GM18909 (cell line): ENCODE measurements at regions not wholly inside any gene's neighbourhood (a gene's known extent, or its start where the extent isn't known, plus 50 kb on each side); places are given as distances from the start of the nearest gene placed in this dataset.
A peak's percentile ranks its signal among the peaks of the same experiment; 100 is the strongest.

ENCODE experiments used
- ATAC-seq: cut with Tn5 transposase; IDR thresholded peaks from one replicate; pipeline ENCODE4 v1.9.1; 2021; ENCODE audit warnings: mild to moderate bottlenecking; ENCODE audit not compliant: unreplicated experiment, poor library complexity

DNA sequence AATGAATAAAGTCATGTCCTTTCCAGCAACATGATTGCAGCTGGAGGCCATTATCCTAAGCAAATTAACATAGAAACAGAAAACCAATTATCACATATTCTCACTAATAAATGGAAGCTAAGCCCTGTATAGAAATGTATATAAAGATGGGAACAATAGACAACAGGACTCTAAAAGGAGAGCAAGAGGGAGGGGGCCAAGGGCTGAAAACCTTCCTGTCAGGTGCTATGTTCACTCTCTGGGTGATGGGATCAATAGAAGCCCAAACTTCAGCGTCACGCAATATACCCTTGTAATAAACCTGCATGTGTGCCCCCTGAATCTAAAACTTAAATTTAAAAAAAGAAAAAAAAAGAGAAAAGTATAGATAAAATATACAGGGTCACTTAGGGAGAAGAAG is 163.7 kb upstream of the ACO1 start:
- no peak for ATAC-seq

DNA sequence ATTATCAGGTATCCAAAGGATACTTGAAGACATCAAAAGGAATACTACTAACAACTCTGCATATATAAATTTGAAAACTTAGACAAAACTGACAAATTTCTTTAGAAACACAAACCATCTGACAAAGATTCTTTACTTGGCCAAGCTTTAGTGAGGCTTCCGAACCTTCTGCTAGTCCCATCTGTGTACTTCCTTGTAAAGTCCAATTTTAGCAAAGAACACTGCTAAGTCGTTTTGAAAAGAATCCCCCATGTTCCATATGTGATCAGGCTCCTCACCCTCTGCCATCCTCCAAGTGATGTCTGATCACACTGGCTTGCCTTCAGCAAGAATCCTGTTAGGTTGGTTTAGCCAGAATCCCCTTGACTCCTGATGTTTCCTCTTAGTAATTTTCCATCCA is 150.0 kb upstream of the ACO1 start:
- no peak for ATAC-seq

DNA sequence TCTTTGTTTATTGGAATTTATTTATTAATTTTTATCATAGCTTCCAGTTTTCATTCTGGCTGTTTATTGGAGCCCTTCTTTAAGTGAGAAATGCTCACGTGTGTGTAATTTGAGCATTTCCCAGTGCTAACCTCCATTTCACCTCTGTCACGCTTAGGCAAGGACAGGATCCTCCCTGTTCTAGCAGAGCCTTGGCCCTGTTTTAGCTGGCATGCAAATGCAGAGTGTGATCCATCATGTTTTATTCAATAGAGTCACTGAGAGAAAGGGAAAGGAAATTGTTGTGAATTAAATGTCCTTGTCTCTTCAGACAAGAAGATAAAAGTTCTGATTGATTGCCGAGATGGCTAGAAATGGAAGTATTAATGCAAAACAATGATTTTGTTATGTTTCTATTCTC is 137.3 kb upstream of the ACO1 start:
- no peak for ATAC-seq

DNA sequence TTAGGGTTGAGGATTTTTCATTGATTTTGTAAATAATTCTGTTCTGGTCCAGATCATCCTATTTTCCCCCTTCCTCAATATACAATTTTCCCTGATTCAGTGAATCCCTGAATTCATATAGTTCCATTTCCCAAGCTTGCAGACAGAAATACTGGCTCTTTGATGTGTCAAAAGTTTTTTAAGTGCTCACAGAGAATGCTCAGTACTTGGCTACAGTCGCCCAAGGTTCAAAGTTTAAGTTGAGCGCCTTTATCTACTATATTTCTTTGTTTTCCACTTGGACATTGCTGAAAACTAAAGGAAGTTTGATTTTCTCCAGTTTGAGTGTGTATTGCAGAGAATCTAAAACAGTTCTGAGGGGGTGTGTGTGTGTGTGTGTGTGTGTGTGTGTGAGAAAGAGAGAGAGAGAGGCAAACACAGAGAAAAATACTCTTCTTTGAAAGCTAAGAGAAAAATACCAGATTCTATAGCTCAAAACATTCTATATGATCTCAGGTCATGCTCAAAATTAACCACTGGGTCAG is 136.2 kb upstream of the ACO1 start:
- ATAC-seq = no peak

DNA sequence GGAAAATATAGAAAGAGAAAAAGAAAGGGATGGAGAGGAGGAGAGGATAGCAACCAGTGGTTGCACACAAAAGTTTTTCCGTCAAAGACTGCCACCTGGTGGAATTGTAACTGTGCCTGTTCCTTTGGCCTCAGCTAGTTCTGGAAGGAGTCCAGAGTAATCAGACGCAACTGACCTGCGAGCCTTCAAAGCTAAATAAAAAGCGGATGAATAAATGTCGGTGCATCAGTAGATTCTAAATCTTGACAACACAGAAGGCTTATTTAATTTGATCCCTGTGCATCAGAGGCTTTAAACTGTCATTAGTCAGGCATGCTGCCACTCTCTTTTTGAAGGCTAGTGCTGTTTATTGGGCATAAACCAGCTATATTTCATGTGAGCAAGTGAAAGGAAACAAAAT is 132.9 kb upstream of the ACO1 start:
- ATAC-seq = peak; percentile 91

DNA sequence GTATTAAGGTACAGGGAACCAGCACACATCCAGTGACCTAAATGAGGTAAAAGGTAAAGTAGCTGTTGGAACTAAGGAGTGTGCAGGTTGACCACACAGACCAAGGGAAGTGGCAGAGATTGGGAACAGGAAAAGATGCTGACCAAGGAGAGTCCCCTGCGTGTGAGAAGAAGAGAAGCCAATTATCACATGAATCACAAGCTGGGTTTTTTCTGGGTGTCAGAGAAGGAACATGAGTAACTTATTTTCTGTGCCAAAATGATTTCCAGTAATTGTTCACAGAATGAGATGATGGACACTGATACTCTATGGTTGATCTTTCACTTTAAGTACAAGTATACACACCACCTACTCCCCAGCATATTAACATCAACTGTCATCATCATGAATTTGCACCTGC is 130.7 kb upstream of the ACO1 start:
- no peak for ATAC-seq

DNA sequence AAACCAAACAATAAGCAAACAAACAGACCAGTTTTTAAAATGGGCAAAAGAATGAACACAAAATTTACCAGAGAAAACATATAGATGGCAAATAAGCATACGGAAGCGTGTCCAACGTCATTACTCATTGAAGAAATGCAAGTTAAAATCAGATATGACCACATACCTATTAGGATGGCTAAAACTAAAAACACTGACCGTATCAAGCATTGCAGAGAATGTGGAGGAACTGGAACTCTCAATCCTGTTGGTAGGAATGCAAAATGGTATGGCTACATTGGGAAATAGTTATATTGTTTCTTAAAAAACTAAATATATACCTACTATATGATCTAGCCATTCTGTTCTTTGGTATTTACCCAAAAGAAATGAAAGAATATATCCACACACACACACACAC is 129.4 kb upstream of the ACO1 start:
- ATAC-seq = no peak

DNA sequence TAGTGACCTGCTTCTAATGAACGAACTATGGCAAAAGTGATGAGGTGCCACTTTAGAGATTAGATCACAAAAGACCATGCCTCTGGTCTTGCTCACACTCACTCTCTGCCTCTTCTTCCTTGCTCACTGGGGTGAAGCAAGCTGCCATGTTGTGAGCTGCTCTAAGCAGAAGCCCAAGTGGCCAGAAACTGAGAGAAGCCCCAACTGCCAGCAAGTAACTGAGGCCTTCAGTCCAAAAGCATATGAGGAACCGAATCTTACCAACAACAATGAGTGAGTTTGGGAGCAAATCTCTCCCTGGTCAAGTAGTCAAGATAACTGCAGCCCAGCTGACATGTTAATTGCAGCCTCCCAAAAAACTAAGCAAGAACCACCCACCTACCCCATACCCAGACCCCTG is 126.0 kb upstream of the ACO1 start:
- ATAC-seq = no peak

DNA sequence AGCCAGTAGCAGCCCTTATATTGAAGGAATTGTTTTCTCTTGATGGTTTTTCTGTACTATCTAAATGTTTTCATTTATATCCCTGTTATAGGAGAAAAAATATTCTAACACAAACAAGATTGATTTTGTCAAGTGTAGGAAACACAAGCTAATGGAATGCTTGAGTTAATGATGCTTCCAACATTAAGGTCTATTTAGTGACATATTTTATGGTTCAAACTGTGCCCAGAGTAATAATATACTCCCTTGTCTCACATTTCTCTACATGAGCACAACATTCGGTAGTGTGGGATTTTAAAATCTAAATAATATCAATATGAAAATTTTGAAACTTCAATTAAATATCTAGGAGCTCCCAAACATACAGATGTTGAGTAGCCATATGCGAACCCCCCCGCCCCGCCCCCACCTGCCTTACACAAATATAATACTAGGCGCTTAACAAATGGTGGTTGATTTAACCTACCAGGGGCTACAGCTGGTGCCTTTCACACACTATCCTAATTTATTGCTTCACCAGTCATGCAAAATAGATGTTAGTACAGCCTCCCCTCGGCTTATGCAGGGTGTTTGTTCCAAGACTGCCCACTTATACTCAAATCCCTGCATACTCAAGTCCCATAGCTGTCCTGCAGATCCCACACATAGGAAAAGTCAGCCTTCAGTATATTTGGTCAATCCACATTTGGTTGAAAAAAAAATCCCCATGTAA is 124.1 kb upstream of the ACO1 start:
- ATAC-seq = no peak

DNA sequence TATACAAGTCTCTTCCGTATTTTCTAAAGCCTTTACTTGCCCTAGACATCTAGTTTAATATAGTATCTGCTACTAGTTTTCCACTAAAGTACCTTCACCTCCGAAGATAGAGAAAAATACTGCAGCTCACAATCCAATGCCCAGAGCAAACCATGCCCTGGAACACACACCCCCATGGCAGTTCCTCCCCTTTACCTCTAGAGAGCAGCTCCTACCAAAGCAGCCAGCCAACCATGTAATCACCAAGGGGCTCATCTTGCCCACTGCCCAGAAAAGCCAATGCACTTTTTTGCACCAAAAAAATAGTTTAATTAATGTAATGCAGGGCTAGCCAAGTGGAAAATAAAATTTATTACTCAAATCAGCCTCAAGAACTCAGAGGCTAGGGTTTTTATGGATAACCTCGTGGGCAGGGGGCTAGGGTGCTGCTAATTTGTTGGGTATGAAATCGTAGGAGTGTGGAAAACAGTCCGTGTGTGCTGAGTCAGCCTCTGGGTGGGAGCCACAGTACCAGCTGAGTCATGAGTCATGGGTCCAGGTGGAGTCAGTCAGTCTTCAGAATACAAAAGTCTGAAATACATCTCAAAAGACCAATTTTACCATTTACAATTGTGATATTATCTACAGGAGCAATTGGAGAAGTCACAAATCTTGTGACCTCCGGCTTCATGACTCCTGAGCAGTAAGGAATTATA is 120.1 kb upstream of the ACO1 start:
- ATAC-seq = no peak

DNA sequence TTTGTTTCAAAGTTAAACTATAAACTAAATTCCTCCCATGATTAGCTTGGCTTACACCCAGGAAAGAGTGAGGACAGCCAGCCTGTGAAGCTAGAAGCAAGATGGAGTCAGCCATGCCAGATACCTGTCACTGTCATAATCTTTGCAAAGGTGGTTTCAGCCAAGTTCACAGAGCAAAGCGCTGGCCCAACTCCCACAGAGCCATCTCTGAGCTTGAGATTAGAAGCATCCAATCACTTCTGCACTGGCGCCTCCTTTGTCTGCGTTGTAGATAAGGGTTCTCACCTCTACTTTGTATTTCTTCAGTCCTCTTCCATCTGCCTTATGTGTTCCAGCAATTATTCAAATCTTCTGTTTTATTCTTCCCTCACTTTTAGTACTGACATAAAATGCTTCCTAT is 119.4 kb upstream of the ACO1 start:
- ATAC-seq = no peak

DNA sequence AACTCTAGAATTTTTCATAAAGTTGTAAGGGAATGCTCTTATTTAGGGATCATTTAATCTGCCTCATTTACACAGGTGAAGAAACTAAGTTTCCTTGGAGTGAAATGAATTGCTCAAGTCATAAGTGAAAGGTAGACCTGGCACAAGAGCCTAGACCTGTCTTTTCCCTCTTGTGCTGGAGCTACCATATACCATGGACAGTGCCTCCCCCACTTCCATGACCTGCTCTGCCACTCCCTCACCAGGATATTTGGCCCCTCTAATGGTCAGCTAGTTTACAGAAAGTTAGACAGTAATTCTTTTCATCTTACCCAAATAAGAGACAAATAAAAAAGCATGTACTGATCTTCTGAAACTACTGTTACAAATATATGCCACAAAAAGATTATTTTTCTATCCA is 105.5 kb upstream of the ACO1 start:
- no peak for ATAC-seq

DNA sequence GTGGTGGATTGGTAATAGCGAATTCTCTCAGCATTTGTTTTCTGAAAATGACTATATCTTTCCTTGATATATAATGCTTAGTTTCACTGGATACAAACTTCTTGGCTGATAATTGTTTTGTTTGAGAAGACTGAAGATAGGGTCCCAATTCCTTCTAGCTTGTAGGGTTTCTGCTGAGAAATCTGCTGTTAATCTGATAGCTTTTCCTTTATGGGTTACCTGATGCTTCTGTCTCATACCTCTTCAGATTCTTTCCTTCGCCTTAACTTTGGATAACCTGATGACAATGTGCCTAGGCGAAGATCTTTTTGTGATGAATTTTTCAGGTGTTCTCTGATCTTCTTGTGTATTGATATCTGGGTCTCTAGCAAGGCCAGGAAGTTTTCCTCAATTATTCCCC is 94.7 kb upstream of the ACO1 start:
- no peak for ATAC-seq

DNA sequence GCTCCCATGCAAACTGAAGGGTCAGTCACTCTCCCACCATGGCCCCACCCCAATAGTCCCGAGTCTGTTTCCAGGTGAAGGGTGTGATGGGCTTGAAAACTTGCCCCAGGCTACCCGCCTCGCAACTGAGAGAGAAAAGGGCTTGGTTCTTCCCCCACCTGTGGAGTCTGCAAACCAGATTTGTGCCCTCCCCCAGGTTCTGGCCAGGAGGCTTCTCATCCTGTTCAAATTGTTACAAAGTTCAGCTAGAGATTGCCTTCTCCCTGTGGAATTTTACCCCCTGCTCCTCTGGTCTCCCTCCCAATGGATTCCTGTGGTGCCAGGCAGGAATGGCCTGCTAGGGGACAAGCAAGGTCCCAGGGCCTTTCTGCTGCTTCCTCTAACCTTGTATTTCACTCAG is 93.1 kb upstream of the ACO1 start:
- ATAC-seq = no peak

DNA sequence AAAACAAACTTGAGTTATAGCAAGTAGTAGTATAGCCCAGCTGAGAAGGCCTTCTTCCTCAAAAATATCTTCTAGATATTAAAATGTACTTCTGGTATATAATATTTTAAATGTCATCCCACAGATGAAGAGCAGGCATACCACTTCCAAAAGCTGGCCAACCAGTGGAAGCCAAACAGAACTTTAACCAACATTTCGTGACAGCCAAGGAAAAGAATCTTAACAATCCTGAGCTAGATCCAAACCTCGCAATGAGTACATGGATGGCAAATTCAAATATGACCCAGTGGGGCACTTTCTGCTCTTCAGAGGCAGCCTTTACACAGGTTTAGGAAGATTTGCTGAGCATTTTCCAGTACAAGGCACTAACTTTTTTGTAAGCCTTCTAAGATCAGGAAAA is 91.8 kb upstream of the ACO1 start:
- ATAC-seq = no peak

DNA sequence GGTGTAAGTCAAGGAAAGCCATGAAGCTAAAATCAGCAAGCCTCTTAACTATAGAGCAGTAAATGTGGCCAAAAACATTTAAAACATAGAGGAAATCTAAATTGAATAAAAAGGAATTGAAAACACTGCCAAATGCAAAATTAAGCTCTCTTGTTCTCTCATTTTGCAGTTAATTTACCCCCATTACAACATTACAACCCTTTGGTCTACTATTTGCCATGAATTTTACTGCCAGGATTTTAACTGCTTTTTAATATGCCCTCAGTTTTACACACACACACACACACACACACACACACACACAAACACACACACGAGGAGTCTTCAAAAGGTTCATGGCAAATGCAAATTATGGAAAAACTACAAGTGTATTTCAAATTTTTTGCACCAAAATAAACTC is 91.4 kb upstream of the ACO1 start:
- no peak for ATAC-seq

DNA sequence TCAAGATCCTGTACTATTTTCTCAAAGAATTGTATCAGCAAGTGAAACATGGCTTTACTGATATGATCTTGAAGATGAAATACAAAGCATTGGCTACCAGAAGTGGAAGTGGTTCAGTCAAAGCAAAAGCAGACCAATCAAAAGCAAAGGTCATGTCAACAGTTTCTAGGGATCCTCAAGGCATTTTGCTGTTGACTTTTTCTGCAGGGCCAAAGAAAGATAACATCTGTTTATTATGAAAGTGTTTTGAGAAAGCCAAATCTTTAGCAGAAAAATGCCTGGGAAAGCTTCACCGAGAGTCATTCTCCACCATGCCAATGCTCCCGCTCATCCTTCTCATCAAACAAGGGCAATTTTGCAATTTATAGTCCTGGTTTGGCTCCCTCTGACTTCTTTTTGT is 90.3 kb upstream of the ACO1 start:
- ATAC-seq = no peak

DNA sequence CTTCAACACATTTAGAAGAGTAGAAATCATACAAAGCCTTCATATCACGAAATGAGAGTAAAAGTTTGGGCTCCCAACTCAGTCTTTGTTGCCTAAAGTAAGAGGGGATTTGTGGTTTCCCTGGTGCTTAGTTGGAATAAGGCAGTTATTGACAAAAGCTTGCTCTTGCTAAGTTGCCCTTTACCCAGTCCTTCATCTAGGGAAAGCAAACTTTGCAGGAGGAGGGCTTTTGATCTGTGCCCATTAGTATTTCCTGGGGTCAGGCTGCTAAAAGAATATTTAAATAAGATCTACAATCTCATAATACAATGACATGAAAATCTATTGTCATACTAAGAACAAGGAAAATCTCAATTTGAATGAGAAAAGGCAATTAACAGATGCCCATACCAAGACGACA is 84.1 kb upstream of the ACO1 start:
- ATAC-seq = no peak

DNA sequence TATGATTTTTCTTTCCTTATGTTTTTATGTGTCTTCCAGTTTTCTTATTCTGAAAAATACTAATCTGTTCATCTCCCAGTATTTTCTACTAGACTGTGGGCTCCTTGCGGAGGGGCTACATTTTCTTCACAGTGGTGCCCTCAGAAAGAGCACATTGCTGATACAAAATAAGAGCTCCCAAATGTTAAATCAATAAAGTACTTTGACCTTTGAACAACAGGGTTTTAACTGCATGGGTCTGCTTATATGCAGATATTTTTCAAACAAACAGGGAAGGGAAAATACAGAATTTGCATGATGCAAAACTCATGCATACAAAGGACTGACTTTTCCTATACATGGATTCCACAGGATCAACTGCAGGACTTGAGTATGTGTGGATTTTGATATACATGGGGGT is 79.9 kb upstream of the ACO1 start:
- ATAC-seq = no peak

DNA sequence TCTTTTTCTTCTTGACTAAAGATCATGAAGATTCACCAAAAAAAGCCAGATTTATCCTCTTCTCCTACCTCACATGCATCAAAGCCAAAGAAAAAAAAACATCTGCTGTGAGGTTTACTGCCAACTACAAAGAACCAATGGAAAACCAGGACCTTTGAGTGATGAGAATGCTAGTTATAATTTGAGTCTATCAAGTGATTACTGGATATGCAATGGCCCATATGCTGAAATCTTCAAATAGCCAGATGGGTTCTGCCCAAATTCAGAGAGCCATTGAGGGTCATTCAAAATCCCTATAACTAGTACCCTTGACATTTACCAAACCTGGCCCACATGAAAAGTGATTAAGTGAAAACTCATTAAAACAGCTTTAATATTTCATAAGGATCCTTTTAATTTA is 78.4 kb upstream of the ACO1 start:
- ATAC-seq = no peak

DNA sequence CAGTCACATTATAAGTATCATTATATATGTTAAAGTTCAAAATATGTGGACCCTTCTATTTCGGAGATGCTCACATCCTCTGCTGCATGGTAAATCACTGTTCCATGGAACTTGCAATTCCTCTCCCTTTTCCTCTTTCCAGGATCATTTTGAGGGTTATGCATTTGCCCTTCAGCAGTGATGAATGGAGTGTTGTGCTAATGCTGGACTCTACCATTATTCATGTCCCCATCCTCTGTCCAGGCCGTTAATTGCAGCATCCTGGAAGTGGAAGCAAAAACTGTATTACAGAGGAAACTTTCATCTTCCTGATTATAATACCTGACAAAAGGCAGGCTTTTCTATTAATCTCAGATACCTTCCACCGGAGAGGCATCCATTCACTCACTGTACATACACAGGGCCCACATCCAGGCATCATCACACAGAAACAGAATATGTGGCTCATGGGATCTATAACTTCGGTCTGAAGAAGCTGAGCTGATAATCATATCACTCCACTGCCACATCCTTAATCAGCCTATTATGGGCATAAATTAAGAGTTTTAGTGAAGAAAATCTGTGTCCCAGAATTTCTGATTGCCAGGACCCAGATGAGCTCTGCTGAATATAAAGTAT is 65.0 kb upstream of the ACO1 start:
- ATAC-seq = no peak

DNA sequence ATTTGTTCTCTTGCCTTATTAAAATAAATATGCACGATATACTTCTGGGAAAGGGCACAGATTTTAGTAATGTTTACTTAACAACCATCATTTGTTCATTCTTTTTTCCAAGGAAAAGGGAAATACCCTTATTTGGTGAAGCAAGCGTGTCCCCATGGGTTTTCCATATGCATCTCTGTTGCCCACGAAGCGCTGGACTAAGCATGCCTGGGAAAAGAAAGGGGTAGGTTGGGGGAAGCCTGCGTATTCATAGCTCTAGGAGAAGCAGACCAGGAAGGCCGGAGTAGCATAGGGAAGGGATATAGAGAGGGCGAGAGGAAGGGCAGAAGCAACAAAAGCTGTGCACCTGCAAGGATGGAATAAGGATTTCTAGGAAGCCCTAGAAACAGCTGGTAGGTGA is 61.8 kb upstream of the ACO1 start:
- no peak for ATAC-seq
